ENCODE measurements at regions not wholly inside any gene's neighbourhood (a gene's known extent, or its start where the extent isn't known, plus 50 kb on each side); places are given as distances from the start of the nearest gene placed in this dataset.

- TF ChIP-seq CTCF (conservative IDR thresholded peaks at IDR 0.05; ENCODE audit: low read length) (peak; percentile 95), EZH2phosphoT487 (IDR thresholded peaks at IDR 0.05; ENCODE audit: borderline replicate concordance, low read depth, low read length) (no peak)
Observed at GRCh38 chr3:9302425-9303181, 53.2 kb upstream of the SRGAP3 start.

All from OCI-LY7 (cell line).